Heart left ventricle (tissue), 13 donors: ENCODE measurements at regions not wholly inside any gene's neighbourhood (a gene's known extent, or its start where the extent isn't known, plus 50 kb on each side); places are given as distances from the start of the nearest gene placed in this dataset.

Experiments
- POLR2A ChIP-seq, 2 donors: fragments of 450-650 bp; IDR thresholded peaks; one replicate each; pipeline ENCODE4 v1.6.1; 2017; ENCODE audit warnings: antibody characterized with exemption in 2 of 2, mild to moderate bottlenecking in 2 of 2, moderate library complexity in 2 of 2
- TF ChIP-seq, protein P1 (sequence below), 12 donors: fragments of 200-600 bp; sonication (generic) in 4 of 12; IDR thresholded peaks; one replicate each; pipeline versions ENCODE4 v1.5.0 to v1.8.0; 2018 to 2022; ENCODE audit warnings: antibody characterized with exemption in 12 of 12, mild to moderate bottlenecking in 5 of 12
- donor health status: ischemic (EF 13 %, LVEDD 7.1; RV severe dilation, severe dysfunction).
- donor health status: DM: no; HTN: yes; CAD: no.
- donor health status: DM: no; HTN: no; CAD: no.
- donor health status: ischemic (EF 25% LVEDD 6.9; RV normal size, moderate dysfunction).
- donor health status: ischemic (EF 25% LVEDD 5.7; RV mildly dilated, moderate dysfunction).
- donor health status: ischemic (EF 35%, LVEDD 5.7; RV mildly dilated, moderate dysfunction).
- donor health status: nonischemic (EF 11% LVEDD 7.7; RV severe dilation, severe dysfunction).
- donor health status: DM: yes; HTN: yes; CAD: no.
- donor health status: PGD.
- donor health status: ischemic (EF 29% LVEDD 5.4; RV normal size, mild dysfunction).
- donor health status: nonischemic (EF 23%, LVEDD 6.1; RV moderate dilation, normal function).

DNA sequence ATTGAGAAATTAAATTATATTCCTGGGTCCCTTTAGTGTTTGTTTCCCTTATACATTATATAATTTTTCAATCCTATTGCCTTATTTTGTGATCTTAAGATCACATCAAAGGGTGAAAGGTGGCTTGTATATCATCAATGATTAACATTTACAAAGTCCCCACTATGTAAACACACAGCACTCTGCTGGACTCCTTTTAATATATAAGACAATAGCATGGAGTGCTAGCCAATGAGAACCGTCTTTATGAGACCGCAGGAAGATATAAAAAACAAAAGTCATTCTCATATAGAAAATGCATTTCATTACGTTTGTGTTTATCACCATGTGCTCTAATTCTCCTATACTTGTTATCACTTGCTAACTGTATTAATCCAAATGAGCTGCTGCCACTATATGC, 108.5 kb downstream of the HOXA1 start:
- TF ChIP-seq, protein P1, sequence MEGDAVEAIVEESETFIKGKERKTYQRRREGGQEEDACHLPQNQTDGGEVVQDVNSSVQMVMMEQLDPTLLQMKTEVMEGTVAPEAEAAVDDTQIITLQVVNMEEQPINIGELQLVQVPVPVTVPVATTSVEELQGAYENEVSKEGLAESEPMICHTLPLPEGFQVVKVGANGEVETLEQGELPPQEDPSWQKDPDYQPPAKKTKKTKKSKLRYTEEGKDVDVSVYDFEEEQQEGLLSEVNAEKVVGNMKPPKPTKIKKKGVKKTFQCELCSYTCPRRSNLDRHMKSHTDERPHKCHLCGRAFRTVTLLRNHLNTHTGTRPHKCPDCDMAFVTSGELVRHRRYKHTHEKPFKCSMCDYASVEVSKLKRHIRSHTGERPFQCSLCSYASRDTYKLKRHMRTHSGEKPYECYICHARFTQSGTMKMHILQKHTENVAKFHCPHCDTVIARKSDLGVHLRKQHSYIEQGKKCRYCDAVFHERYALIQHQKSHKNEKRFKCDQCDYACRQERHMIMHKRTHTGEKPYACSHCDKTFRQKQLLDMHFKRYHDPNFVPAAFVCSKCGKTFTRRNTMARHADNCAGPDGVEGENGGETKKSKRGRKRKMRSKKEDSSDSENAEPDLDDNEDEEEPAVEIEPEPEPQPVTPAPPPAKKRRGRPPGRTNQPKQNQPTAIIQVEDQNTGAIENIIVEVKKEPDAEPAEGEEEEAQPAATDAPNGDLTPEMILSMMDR (IDR thresholded peaks at IDR 0.05) = no peak
- TF ChIP-seq POLR2A (IDR thresholded peaks at IDR 0.05) = no peak
